HG03060 (cell line): ENCODE measurements at regions not wholly inside any gene's neighbourhood (a gene's known extent, or its start where the extent isn't known, plus 50 kb on each side); places are given as distances from the start of the nearest gene placed in this dataset.
"Not testable (repeated sequence)": the region's sequence is repeated elsewhere in the genome, so short reads cannot be mapped to it uniquely, and the experiment has no call there.

ENCODE experiments used
- ATAC-seq: cut with Tn5 transposase; IDR thresholded peaks from one replicate; pipeline ENCODE4 v1.9.1; 2021; ENCODE audit warnings: low read depth, moderate number of reproducible peaks; ENCODE audit not compliant: unreplicated experiment

DNA sequence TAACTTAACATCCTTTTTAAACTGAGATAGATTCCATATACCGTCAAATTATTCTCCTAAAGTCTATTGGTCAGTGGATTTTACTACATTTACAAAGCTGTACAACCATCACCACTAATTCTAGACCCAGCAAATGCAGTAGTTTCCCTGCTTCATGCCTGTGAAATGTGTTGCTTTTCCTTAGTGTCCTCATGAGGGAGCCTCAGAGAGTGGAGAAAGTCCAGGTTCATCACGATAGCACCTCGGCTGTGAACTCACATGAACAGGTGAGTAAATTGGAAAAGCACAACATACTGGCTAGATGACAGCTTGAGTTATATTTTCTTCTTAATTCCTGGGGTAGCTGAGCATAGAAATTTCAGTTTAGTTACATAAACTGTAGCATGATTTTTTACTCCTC lies 653.7 kb downstream of the MTRR start:
- ATAC-seq = no peak

DNA sequence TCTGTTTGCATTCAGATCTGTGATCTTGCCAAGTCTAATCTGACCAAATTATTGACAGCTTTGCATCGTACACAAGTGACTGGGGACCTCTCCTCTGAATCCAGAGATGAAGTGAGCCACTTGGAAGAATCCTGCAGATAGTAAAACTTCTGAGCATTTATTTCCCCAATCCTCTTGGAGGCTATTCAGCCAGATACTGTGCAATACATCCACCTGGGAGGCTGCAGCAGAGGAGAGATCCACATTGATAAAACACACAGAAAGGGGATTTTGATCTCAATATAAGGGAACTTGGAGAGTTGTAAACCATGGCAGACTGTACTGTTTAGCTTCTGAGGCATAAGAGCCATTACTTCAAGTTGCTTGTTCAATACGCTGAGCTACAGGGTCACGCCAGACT lies 654.6 kb downstream of the MTRR start:
- no peak for ATAC-seq

DNA sequence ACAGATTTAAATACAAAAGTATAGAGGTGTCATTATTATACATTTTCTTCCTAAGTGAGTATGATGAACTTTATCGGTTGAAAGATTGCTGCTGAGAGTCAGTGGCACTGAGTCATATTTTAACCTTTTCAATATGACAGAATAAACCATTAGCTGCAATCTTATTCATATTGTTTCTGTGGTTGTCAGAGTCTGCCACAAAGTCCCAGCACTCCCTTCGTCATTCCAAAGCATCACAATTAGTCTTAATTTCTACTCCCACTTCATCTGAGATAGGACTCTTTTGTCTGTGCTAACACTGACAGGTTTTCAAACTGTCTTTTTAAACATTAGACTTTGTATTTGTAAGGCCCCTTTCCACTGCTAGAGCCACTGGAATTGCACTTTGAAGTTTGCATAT lies 656.9 kb downstream of the MTRR start:
- no peak for ATAC-seq

DNA sequence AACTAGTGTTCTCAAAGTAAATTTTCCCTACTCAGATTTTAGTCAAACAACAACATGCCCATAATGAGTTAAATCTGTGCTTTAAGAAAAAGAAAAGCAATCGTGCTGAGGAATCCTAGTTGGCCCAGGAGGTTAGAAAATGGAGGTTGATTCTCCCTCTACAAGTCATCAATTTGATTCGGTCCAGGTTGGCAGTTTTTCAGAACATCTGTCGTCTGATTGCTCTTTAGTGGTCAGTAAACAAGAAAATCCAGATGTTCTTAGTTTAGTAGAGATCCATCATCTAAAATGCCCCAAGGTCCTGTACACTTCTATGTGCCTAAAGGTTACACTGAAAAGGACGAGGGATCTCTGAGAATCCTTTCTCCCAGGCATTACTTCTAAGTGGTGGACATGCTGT lies 659.2 kb downstream of the MTRR start:
- no peak for ATAC-seq

DNA sequence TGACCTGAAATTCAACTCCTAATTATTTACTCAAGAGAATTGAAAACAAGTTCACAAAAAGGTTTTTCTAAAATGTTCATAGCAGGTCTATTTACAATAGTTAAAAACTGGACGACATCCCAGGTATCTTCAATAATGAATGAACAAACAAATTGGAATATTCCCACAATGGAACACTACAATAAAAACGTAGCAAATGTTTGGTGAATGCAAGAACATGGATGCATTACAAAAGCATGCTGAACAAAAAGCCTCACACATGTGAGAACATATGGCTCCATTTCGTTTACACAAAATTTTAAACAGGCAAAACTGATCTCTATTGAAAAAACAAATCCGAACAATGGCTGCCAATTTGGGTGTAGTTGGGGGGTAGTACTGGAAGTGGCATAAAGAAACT lies 669.9 kb downstream of the MTRR start:
- ATAC-seq = no peak

DNA sequence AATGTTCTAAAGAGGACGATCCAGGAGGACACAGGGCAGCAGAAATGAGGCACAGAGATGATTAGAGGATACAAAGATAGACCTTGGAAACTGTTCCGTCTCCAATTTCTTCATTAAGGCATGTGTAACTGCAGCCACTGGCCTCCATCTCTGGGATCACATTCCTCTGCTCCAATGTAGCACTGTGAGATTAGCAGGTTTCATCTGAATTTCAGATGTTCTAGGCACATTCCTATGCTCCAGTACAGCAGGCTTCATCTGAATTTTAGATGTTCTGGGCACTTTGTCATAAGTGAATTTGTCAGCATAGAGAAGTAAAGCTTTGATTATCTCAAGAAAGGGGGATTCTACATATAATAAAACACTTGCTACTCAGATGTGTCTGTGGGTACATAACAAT lies 671.4 kb downstream of the MTRR start:
- no peak for ATAC-seq

DNA sequence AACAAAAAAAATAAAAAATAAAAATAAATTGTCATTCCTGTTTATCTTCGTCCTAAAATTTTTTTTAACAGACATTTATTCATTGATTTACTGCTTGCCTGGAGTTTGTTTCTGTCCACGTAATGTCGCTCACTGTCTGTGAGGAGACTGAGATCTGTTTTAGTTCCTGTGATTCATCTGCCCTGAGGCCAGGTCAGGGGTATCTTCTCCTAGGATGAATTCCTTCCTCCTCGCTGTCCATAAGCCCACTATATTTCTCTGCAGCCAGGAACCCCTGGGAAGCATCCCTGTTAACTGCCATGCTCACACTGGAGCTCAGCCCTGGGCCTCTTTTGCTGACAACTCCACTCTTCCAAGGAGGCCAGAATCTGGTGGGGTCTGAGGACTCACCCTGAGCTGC lies 682.0 kb downstream of the MTRR start:
- no peak for ATAC-seq

DNA sequence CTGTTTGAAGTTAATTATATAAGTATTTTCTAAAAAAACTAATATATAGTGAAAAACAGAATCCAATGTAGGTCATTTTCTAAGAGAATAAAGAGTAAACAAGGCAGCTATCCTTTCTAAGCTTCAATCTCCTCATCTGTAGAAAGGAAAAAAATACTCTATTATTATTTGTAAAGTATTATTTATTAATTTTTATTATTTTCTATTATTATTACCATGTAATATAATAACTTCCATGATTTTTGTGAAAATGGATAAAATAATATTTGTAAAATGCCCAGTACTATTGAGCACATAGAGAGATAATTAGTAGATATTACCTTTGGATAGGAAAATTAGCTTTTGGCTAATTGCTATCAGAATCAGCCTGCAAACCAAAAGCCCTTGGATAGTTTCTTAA lies 684.4 kb downstream of the MTRR start:
- ATAC-seq = no peak

DNA sequence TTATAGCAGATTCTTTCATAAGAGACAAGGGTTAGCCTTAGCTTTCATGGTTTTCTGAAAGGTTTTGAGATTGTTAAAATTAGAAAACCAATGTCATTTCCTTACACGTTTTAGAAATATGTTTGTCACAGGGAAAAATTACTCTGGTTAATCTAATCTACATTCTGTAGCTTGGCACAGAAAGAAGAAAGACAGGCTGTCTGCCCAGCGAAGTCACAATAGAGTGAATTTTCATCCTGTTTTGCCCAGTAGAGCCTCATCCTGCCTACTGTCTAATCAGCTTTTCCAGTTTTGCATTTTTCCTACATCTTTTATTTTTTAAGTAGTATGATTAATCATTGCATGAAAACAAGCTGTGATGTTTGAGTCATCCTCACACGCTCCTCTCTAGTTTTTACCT lies 688.8 kb downstream of the MTRR start:
- ATAC-seq = no peak

DNA sequence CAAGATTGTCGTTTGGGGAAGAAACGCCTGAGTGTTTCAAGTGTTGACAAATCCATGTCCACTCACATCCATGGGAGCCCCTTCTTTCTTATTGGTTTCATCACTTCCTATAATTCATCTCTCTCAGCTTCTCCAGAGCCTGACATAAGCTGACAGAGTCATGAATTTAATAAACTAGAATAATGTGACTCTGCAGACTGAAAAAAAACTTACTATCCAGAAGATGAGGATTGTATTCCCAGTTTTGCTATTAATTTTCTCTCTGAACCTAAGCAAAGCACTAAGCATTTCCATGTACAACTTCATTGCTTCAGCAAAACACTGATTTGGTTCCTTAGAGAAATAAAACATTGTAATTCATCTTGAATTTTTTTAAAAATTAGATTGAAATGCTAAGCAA lies 691.8 kb downstream of the MTRR start:
- ATAC-seq = no peak

DNA sequence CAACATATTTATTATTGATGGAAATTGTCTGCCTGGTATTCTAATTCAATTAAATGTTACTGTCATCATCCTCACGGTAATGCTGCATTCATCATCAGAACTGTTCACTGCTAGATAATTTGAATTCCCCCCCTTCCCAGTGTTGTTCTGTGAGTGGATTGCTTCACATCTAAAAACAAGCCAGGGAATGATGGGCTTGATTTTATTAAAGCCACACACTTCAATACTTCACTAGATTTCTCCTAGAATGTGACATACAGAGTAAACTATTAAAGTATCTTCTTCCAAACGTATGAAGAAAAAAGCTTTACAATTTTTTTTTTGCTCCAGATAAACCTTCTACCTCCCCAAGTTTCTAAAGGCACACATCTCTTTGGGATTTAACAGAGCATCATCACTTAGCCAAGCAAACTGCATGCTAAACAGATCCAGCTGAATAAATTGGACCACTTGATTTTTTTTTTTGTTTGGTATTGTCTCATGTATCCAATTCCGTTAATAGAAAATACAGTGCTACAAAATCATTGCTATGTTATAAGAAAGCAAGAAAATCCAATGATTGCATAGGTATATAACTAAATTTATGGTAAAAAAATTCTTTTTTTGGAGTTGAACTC lies 692.4 kb downstream of the MTRR start:
- no peak for ATAC-seq

DNA sequence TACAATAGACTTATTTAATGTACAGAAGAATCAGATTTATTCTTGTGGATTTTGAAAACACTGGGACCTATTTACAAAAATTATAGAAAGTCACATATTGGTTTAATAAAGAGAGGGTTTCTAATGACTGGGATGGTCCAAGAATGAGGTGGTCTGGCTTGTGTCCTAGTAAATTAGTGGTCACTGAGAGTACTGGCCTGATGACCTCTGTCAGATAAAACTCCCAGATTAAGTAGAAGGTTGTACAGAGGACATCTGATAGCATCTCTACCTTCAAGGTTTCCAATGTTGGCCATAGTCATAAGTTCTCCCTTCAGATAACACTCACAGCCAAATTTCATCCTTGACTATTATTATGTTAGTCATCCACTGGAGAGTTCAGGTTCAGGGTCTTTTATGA lies 692.9 kb downstream of the MTRR start:
- no peak for ATAC-seq

DNA sequence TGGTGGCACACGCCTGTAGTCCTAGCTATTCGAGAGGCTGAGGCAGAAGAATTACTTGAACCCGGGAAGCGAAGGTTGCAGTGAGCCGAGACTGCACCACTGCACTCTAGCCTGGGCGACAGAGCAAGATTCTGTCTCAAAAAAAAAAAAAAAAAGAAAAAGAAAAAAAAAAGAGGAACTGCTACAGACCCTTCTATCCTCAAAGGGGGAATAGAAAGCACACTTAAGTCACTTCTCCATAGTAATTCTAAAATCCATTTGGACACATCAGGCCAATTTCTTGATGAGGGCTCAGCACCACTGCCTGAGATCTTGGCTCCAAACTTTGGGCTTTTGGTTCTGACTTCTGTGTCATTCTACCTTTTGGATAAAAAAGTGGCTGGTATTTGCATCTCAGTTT lies 694.6 kb downstream of the MTRR start:
- not testable (repeated sequence) for ATAC-seq

DNA sequence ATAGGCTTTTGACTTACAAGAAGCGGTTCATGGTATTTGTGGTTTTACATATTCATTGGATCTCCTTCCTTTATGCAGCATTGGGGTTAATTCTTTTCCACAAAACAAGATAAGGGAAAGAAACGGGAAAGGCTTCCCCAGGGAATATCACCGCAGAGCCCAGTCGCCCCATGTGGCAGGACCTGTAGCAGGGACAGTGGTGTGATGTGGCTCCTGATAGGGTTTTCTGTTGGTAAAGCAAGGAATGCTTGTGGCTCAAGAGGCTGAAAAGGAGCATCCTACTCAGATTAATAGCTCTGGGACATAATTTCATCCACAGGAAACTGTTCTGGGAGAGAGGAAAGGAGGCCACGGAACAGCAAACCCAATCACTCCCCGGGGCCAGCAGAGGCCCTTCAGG lies 699.9 kb downstream of the MTRR start:
- ATAC-seq = no peak

DNA sequence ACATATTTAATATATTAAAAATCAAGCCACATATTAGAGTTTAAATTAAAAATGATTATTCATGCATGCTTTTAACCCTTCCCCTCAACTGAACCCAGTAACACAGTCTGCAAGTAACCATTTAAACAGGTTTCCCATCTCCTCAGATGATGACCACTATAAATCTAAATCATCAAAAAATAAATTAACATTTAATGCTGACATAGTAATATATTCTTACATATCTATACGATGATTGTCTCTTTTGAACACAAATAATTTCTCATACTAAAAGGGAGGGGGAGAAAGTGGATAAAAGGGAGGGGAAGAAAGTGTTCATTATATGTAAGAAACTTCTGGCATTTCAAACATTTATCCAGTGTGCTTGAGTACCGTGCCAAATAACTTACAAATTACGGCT lies 701.6 kb downstream of the MTRR start:
- no peak for ATAC-seq

DNA sequence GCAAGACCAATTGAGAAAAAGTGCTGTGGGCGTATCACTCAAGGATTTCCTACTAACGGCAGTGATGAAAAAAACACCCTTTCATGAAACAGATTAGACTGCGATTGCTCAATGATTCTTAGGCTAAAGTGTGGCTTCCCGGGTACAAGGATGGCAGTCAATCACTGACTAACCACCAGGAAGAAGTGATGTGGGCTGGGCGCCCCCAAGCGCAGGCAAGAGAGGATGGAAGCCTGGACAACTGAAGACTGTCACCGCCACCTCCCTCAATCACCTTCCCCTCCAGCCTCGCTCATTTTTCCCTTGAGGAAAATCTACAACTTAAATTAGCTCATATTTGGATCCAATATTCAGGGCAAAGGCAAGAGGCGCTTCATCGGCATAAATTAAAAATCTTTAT lies 707.2 kb downstream of the MTRR start:
- ATAC-seq = no peak

DNA sequence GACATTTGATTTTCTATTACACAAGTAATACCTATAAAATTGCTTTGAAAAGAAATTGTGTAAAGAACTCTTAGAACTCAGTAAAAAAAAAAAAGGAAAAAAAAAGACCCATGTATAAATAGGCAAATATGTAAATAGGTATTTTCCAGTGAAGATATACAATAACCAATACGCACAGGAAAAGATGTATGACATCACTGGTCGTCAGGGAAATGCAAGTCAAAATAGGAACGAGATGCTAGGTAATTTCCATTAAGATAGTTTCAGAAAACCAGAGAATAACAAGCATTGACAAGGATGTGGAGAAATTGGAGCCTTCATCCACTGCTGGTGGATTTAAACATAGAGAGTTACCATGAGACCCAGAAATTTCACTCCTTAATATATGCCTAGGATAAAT lies 708.8 kb downstream of the MTRR start:
- ATAC-seq = peak; percentile 75

DNA sequence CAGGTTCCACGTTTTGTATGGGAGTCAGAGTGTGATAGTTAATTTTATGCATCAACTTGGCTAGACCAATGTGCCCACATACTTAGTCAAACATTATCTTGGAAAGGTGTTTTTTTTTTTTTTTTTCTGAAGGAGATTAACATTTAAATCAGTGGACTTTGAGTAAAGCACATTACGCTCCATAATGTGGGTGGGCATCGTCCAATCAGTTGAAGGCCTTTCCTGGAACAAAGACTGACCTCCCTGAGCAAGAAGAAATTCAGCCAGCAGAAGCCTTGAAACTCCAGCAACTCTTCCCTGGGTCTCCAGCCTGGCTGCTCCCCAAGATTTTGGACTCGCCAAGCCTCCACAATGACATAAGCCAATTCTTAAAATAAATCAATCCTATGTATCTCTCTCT lies 711.4 kb downstream of the MTRR start:
- ATAC-seq = no peak

DNA sequence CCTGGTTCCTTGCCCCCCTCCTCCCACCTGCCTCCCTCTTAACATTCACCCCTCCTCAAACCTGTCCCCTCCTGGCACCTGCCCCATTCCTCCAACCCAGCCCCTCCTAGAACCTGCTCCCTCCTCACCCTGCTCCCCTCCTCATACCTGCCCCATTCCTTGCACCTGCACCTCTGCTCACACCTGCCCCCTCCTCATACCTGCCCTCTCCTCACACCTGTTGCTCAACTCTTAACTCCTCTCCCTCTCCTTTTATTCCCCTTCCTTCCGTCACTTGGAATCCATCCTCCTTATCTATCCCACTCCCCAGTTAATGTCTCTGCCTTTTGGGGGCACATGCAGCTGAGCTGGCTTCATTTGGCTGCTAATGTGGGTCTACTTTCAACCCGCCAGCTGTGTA lies 712.1 kb downstream of the MTRR start:
- ATAC-seq = no peak

DNA sequence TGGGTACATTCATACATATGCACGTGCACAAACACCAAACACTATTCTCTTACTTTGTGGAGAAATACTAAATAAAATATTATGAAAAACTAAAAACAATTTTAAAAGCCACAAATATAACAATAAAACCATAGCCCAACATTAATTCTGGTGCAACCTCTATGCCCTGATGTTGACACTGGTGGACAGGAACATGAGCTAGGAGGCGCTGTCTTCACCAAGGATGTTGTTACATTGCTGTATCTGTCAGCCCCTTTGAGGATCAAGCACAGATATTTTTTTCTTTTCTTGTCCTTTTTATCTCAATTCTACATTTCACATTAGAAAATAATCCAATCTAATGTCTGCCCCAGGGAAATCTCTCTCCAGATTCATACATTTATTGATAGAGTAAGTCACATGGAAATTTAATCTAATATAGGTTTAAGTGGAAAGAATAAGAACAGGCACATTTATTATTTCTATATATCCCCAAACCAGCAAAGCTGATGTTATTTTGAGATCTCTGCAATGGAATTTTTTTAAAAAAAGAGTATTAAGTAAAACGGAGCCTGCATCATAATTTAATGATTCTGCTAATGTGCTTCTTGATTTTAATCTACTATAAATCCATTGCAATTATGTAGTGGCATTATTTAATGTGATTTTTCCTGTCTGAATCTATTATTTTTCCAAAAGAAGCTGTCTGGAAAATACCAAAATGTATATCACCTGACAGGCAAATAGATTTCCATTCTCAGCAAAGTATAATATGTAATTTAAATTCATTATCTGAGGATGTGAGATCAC lies 716.5 kb downstream of the MTRR start:
- ATAC-seq = no peak

DNA sequence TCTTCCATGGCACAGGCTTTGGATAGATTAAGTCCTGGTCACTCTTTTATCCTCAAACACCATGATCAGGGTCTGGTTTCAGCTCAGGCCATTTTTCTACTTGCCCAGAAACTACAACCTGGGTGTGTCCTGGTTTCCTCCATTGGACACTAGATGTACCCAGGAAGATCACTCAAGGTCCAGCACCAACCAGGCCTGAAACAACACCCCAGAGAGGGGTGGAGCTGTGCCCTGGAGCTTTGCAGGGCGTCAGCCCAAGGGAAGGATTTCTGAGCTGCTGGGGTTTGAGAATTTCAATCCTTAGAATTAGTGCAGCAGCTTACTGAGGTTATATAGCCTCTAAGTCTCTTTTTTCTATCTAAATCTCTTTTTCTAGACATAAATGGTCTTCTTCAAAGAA lies 722.0 kb downstream of the MTRR start:
- no peak for ATAC-seq

DNA sequence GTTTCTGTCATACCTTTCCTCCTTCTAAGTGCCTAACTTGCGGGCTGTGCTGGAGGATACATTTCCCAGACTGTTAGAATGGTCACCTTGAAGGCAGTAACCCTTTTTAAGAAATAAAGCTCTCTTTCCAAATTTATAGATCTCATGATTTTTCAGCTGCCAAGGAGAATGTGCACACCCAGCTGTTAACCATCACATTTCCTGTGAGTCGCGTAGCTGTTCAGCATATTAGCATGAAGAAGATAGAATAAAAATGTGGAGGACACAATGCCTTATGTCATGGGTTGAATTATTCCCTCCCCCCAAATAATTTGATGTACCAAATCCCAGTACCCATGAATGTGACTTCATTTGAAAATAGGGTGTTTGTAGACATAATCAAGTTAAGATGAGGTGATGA lies 729.4 kb downstream of the MTRR start:
- no peak for ATAC-seq

DNA sequence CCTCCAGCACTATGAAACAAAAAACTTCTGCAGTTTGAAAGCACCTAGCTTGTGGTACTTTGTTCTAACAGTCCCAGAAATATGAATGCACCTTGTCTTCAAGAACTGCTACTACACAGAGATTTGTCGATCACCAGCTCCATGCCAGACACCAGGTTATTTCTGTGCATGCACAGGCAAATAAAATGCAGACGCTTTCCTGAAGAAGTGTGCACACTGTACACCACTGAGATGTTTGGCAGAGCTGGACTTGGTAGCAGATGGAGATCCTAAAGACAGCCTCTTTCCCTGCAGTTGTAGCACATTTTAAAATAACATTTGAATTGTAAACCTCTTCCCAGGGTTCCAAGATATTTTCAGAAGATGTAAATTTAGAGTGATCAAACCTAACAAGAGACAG lies 730.0 kb downstream of the MTRR start:
- no peak for ATAC-seq
